ENCODE measurements at regions not wholly inside any gene's neighbourhood (a gene's known extent, or its start where the extent isn't known, plus 50 kb on each side); places are given as distances from the start of the nearest gene placed in this dataset.

- TF ChIP-seq, protein P1, sequence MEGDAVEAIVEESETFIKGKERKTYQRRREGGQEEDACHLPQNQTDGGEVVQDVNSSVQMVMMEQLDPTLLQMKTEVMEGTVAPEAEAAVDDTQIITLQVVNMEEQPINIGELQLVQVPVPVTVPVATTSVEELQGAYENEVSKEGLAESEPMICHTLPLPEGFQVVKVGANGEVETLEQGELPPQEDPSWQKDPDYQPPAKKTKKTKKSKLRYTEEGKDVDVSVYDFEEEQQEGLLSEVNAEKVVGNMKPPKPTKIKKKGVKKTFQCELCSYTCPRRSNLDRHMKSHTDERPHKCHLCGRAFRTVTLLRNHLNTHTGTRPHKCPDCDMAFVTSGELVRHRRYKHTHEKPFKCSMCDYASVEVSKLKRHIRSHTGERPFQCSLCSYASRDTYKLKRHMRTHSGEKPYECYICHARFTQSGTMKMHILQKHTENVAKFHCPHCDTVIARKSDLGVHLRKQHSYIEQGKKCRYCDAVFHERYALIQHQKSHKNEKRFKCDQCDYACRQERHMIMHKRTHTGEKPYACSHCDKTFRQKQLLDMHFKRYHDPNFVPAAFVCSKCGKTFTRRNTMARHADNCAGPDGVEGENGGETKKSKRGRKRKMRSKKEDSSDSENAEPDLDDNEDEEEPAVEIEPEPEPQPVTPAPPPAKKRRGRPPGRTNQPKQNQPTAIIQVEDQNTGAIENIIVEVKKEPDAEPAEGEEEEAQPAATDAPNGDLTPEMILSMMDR (conservative IDR thresholded peaks at IDR 0.05; ENCODE audit: low read length): peak; percentile 67
- peak; percentile 80 for DNase-seq (ENCODE audit: low read depth)
These were observed 1060.6 kb upstream of the FANCL start for GRCh38 chr2:59301466-59302402.

DNA sequence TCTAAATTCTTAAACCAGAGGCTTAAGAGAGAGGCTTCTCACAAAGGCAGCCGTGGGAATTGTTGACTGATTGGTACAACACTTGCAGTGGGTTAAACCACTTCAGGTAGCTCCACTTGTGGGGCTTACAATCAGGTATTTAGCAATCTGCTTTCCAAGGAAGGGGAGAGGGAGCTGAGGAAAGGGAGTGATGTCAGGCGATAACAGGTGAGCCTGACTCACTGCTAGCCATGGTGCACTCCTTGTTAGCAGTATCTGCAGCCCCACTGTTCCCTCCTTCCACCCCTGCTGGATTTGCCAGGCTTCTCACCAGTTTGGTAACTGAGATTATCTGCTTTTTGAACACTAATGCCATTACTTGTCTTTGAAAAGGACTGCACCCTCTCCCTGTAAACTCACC, 1056.7 kb upstream of the FANCL start:
- no peak overlapping the region for H3K4me3 ChIP-seq (ENCODE audit: low read length)
- no peak for DNase-seq (ENCODE audit: low read depth)
- TF ChIP-seq, protein P1 (conservative IDR thresholded peaks at IDR 0.05; ENCODE audit: low read length): no peak

More at GRCh38 chr2:59301466-59302402, 1060.6 kb upstream of the FANCL start:
- H3K4me3 ChIP-seq (ENCODE audit: low read length): no peak overlapping the region

GRCh38 chr2:59296279-59296678, 1055.2 kb upstream of the FANCL start:
- H3K4me3 ChIP-seq (ENCODE audit: low read length): no peak overlapping the region
- no peak for DNase-seq (ENCODE audit: low read depth)
- TF ChIP-seq, protein P1 (conservative IDR thresholded peaks at IDR 0.05; ENCODE audit: low read length): no peak

GRCh38 chr2:59295524-59296162, 1054.5 kb upstream of the FANCL start:
- no peak for DNase-seq (ENCODE audit: low read depth)
- TF ChIP-seq, protein P1 (conservative IDR thresholded peaks at IDR 0.05; ENCODE audit: low read length): no peak
- no peak overlapping the region for H3K4me3 ChIP-seq (ENCODE audit: low read length)

GRCh38 chr2:59288771-59289170, 1047.6 kb upstream of the FANCL start:
- TF ChIP-seq, protein P1 (conservative IDR thresholded peaks at IDR 0.05; ENCODE audit: low read length): no peak
- H3K4me3 ChIP-seq (ENCODE audit: low read length): no peak overlapping the region
- no peak for DNase-seq (ENCODE audit: low read depth)

- DNase-seq (ENCODE audit: low read depth): no peak
- TF ChIP-seq, protein P1 (conservative IDR thresholded peaks at IDR 0.05; ENCODE audit: low read length): no peak
These were observed 1041.4 kb upstream of the FANCL start for GRCh38 chr2:59282374-59283057.

More at GRCh38 chr2:59282374-59283057, 1041.4 kb upstream of the FANCL start:
- no peak overlapping the region for H3K4me3 ChIP-seq (ENCODE audit: low read length)
